ENCODE measurements at regions not wholly inside any gene's neighbourhood (a gene's known extent, or its start where the extent isn't known, plus 50 kb on each side); places are given as distances from the start of the nearest gene placed in this dataset.
A peak's percentile ranks its signal among the peaks of the same experiment; 100 is the strongest.
"Not testable (repeated sequence)": the region's sequence is repeated elsewhere in the genome, so short reads cannot be mapped to it uniquely, and the experiment has no call there.

- DNase-seq: no peak
Observed at GRCh38 chr16:75928295-75928694, 202.0 kb upstream of the CPHXL start.

DNA sequence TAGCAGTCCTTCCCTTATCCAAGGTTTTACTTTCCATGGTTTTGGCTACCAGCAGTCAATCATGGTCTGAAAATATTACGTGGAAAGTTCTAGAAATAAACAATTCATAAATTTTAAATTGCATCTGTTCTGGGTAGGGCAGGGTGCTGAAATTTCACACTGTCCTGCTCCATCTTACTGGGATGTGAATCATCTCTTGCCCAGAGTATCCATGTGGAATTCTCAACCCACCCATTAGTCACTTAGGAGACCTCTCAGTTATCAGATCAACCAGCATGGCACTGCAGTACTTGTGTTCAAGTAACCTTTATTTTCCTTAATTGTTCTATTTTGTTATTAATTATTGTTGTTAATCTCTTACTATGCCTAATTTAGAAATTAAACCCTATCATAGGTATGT is 202.8 kb upstream of the CPHXL start:
- no peak for DNase-seq

- no peak for DNase-seq
Observed at GRCh38 chr16:75931043-75931442, 204.8 kb upstream of the CPHXL start.

DNA sequence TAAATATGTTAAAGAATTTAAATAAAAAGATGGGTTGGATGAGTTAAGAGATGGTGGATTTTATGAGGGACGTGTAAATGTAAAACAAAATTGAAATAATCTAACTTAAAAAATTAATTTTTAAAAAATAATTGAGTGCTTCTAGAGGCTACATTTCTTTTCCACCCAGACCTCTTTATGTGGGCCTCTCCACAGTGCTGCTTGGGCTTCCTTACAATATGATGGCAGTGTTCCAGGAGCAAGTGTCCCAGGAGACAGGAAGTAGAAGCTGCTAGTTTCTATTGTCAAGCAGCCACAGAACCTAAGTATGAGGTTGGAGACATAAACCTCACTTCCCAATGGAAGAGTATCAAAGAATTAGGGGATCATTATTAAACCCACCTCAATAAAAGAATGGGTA is 205.7 kb upstream of the CPHXL start:
- DNase-seq: no peak

GRCh38 chr16:75938818-75939217 is 212.5 kb upstream of the CPHXL start:
- DNase-seq: no peak

GRCh38 chr16:75942351-75942750 is 216.1 kb upstream of the CPHXL start:
- DNase-seq: no peak

GRCh38 chr16:75942936-75943335 is 216.6 kb upstream of the CPHXL start:
- DNase-seq: no peak

- no peak for DNase-seq
Observed at GRCh38 chr16:75943705-75944514, 217.6 kb upstream of the CPHXL start.

DNA sequence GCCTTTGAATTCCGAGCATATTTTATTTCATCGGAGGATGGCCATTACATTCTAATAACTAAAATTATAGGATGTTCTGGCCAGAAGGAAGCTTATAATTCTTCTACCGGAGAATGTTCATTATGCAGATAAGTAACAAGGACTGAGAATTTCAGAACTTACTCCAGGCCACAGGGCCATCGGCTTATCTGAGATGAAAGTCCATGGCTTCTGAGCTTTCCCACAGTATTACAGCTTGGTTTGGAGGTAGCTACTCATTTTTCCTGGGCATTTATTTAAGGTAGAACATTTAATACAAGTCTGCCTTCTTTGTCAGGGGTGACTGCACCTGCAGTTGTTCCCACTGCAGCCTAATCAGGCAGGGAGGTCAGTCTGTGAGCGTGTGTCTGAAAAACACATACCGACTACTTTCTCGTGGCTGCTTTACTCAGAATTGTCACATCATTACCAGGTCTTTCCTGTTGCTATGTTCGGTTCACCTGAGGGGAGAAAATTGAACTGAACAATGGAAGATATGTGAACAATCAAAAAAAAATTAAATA is 219.7 kb upstream of the CPHXL start:
- no peak for DNase-seq

GRCh38 chr16:75947626-75948239 is 221.4 kb upstream of the CPHXL start:
- no peak for DNase-seq

DNA sequence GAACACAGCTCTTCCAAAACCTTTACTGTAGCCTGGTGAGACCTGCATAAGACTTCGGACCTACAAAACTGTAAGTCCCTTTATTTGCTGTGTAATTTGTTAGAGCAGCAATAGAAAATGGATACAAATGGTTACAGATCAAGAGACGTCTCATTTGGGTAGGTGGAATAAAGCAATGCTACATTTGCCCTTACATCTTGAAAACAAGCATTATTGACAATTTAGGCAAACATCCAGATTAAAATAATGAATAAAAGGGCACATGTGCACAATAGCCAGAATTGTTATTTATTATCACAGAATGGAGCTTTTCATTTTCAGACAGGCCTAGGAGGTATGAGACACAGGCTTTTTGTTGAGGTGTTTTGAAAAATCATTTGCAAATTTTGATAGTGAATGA is 222.2 kb upstream of the CPHXL start:
- peak; percentile 68 for DNase-seq

DNA sequence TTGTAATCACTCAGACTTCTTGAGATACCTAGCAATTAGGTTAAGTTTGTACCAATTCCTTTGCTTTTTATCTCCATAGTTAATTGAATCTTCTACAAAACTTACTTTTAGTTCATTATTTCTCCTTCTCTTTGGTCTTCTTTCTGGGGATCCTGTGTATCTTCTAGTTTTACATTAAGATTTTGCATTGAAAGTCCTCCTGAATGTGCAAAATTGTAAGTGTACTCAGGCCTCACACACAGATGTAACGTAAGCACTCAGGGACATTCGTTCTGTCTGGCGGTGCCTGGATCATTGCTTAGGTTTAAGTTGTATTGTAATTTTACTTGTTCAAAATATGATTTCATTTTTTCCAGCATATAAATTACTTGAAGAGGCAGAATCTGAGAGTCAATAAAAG is 222.6 kb upstream of the CPHXL start:
- DNase-seq: peak; percentile 47

GRCh38 chr16:75952124-75952523 is 225.8 kb upstream of the CPHXL start:
- no peak for DNase-seq

- DNase-seq: no peak
Observed at GRCh38 chr16:75957870-75958269, 231.6 kb upstream of the CPHXL start.

GRCh38 chr16:75965504-75966374 is 239.4 kb upstream of the CPHXL start:
- DNase-seq: peak; percentile 33

GRCh38 chr16:75969120-75969519 is 242.8 kb upstream of the CPHXL start:
- not testable (repeated sequence) for DNase-seq

DNA sequence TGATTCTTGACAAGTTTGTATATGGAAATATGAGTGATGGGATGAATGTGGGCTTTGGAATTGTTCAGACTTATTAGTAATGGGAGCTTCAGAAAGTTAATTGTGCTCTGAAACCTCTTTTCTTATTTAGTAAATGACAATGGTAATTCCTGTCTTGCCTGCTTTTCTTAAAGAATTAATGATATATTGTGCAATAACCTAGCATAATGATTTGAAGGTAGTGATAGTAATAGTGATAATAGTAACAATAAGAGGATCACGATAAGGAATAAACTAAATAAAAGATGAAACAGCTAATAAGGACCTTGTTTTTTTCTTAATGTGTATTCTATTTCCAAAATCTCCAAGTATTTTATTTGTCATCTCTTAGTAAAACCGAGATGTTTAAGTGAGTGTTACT is 245.0 kb upstream of the CPHXL start:
- DNase-seq: no peak

- DNase-seq: no peak
Observed at GRCh38 chr16:75983296-75983695, 257.0 kb upstream of the CPHXL start.

DNA sequence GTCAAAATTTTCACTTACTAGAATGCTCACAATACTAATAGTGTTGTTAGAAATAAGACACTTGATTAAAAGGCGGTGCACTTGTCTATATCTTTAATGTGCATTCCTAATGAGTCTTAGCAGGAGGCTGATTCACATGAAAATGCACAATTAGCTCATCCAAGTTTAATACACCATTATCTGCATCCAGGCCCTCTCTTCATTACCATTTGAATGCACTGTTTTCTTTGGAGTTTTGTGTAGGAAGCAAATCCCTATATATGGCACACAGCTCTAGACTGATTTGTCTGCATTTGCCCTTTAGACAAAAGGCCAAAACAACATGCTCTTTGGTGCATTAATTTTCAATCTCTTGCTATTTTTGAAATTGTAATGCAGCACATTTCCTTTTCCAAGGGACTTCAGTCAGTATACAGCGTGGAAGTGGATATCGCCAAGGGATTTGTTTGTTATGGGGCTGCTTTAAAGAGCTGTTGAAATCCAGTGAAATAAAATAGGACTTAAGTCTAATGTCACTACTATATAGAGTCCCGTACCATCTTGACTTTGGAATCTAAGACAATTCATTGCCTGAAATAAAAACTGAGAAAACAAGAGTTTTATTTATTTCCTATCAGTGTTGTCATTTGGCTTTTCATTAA is 257.6 kb upstream of the CPHXL start:
- no peak for DNase-seq

DNA sequence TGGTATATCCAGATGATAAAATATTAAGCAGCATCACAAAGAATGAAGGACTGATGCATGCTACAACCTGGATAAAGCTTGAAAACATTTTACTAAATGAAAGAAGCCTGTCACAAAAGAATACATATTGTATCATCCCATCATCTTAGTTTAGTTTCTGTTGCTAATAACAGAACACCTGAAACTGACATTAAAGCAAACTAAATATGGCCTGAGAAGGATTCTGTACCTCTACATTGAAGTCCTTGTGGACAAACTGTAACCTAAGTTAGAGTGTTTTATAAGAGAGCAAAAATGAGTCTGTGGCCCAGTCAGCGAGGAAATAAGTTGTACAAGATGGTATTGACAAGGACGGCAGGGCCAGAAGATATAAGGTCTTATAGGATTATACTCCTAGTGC is 261.0 kb upstream of the CPHXL start:
- DNase-seq: no peak

- no peak for DNase-seq
Observed at GRCh38 chr16:75996491-75996890, 270.2 kb upstream of the CPHXL start.

DNA sequence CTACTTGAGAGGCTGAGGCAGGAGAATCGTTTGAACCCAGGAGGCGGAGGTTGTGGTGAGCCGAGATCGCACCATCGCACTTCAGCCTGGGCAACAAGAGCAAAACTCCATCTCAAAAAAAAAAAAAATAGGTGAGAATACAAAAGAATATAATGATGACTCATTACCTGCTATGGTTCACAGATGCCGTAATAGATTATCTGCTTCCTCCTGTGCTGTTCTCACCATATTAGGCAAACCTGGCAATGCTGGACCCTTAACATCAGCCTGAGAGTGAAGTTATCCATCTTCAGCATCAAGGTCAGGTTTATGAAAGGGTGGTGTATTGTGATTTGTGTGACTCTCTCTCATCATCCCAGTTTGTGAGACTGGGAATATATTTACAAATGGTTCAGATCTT is 271.3 kb upstream of the CPHXL start:
- DNase-seq: no peak

DNA sequence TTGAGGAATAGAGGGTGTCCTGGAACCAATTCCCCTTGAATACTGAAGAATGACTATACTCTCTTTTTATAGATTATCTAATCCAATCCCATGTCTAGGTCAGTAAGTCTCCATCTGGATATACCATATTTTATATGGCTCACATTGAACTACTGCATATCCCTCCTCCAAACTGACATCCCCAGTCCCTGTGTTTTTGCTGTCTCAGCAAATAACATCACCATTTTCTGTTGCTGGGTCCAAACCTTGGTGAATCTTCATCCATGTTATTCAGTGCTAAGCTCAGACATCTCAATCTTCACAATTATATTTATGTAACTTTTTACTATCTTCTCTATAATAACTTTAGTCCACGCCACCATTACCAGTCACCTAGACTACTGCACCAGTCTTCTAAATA is 269.6 kb upstream of the CNTNAP4 start:
- no peak for DNase-seq
